ENCODE measurements at regions not wholly inside any gene's neighbourhood (a gene's known extent, or its start where the extent isn't known, plus 50 kb on each side); places are given as distances from the start of the nearest gene placed in this dataset.
A peak's percentile ranks its signal among the peaks of the same experiment; 100 is the strongest.
"Not testable (repeated sequence)": the region's sequence is repeated elsewhere in the genome, so short reads cannot be mapped to it uniquely, and the experiment has no call there.

GRCh38 chr2:65607662-65608305, 175.4 kb upstream of the SPRED2 start:
- no peak for DNase-seq (ENCODE audit: low read depth)

- no peak for DNase-seq (ENCODE audit: low read depth)
These were observed 173.3 kb upstream of the SPRED2 start for GRCh38 chr2:65605743-65606058.

- no peak for DNase-seq (ENCODE audit: low read depth)
These were observed 172.8 kb upstream of the SPRED2 start for GRCh38 chr2:65605058-65605742.

GRCh38 chr2:65604246-65604645, 171.8 kb upstream of the SPRED2 start:
- peak; percentile 24 for DNase-seq (ENCODE audit: low read depth)

GRCh38 chr2:65602603-65603235, 170.3 kb upstream of the SPRED2 start:
- no peak for DNase-seq (ENCODE audit: low read depth)

- DNase-seq (ENCODE audit: low read depth) = not testable (repeated sequence)
These were observed 168.5 kb upstream of the SPRED2 start for GRCh38 chr2:65600871-65601270.

GRCh38 chr2:65600351-65600750, 168.0 kb upstream of the SPRED2 start:
- not testable (repeated sequence) for DNase-seq (ENCODE audit: low read depth)

GRCh38 chr2:65599693-65600092, 167.3 kb upstream of the SPRED2 start:
- no peak for DNase-seq (ENCODE audit: low read depth)

GRCh38 chr2:65598996-65599395, 166.6 kb upstream of the SPRED2 start:
- DNase-seq (ENCODE audit: low read depth) = no peak

GRCh38 chr2:65598264-65598663, 165.9 kb upstream of the SPRED2 start:
- DNase-seq (ENCODE audit: low read depth) = no peak

- DNase-seq (ENCODE audit: low read depth) = no peak
These were observed 163.2 kb upstream of the SPRED2 start for GRCh38 chr2:65595630-65596029.

GRCh38 chr2:65594150-65594549, 161.8 kb upstream of the SPRED2 start:
- no peak for DNase-seq (ENCODE audit: low read depth)

- no peak for DNase-seq (ENCODE audit: low read depth)
These were observed 157.3 kb upstream of the SPRED2 start for GRCh38 chr2:65589667-65590066.

- no peak for DNase-seq (ENCODE audit: low read depth)
These were observed 155.4 kb upstream of the SPRED2 start for GRCh38 chr2:65587779-65588178.

GRCh38 chr2:65586516-65586915, 154.1 kb upstream of the SPRED2 start:
- DNase-seq (ENCODE audit: low read depth) = no peak

GRCh38 chr2:65583061-65583460, 150.7 kb upstream of the SPRED2 start:
- no peak for DNase-seq (ENCODE audit: low read depth)

- no peak for DNase-seq (ENCODE audit: low read depth)
These were observed 150.0 kb upstream of the SPRED2 start for GRCh38 chr2:65582364-65582763.

- DNase-seq (ENCODE audit: low read depth) = no peak
These were observed 148.4 kb upstream of the SPRED2 start for GRCh38 chr2:65580824-65581223.

GRCh38 chr2:65579506-65580235, 147.3 kb upstream of the SPRED2 start:
- no peak for DNase-seq (ENCODE audit: low read depth)

- DNase-seq (ENCODE audit: low read depth) = peak; percentile 34
These were observed 145.3 kb upstream of the SPRED2 start for GRCh38 chr2:65577654-65578053.

- DNase-seq (ENCODE audit: low read depth) = peak; percentile 97
These were observed 144.6 kb upstream of the SPRED2 start for GRCh38 chr2:65576861-65577601.

- DNase-seq (ENCODE audit: low read depth) = no peak
These were observed 143.9 kb upstream of the SPRED2 start for GRCh38 chr2:65576278-65576677.

All from RPMI7951 (cell line).